H1 (cell line): ENCODE measurements at regions not wholly inside any gene's neighbourhood (a gene's known extent, or its start where the extent isn't known, plus 50 kb on each side); places are given as distances from the start of the nearest gene placed in this dataset.

Experiments
- CTCF ChIA-PET: fragments of 300-600 bp; sonication (Branson Sonifier 250); formaldehyde crosslinking; loops from one replicate; lab custom pipeline; 2021; ENCODE audit not compliant: partially characterized antibody; lab: Charles Lee
- POLR2A ChIA-PET: fragments of 300-600 bp; sonication (Branson Sonifier 250); formaldehyde crosslinking; loops from one replicate; lab custom pipeline; 2021; ENCODE audit warnings: inconsistent platforms; ENCODE audit not compliant: partially characterized antibody; lab: Charles Lee
- DNase-seq, 2 experiments: peaks; one replicate each; pipeline versions ENCODE4 v3.0.0 to v3.0.0-alpha.2; 2010 to 2022; ENCODE audit warnings: low spot score in 2 of 2, low read depth in 1 of 2, mixed read lengths in 1 of 2
- FAIRE-seq: peaks from 2 replicates; lab custom pipeline; 2011; peaks lifted over from hg19 to GRCh38; lab: Jason Lieb, UNC
- H2AFZ ChIP-seq: 2 replicates; pipeline ENCODE4 v1.8.1; 2012; ENCODE audit warnings: low read length, inconsistent platforms
- H2AK5ac ChIP-seq: 2 replicates; pipeline ENCODE4 v1.6.1; 2013; ENCODE audit warnings: low read depth, low read length
- H2BK120ac ChIP-seq: replicated peaks from 2 replicates; pipeline ENCODE3; 2013; ENCODE audit warnings: low read depth, low read length, inconsistent platforms
- H2BK12ac ChIP-seq: 2 replicates; pipeline ENCODE4 v1.6.1; 2013; ENCODE audit warnings: low read depth, low read length
- H2BK15ac ChIP-seq: 2 replicates; pipeline ENCODE4 v1.6.1; 2013; ENCODE audit warnings: low read length
- H2BK20ac ChIP-seq: 2 replicates; pipeline ENCODE4 v1.6.1; 2013; ENCODE audit warnings: low read length
- H2BK5ac ChIP-seq: 2 replicates; pipeline ENCODE4 v1.6.1; 2013; ENCODE audit warnings: low read depth, low read length
- H3K14ac ChIP-seq: 2 replicates; pipeline ENCODE4 v1.6.1; 2013; ENCODE audit warnings: inconsistent platforms; ENCODE audit not compliant: insufficient read length
- H3K18ac ChIP-seq: 2 replicates; pipeline ENCODE4 v1.6.1; 2013; ENCODE audit warnings: low read length; ENCODE audit errors: extremely low read depth
- H3K23ac ChIP-seq: 2 replicates; pipeline ENCODE4 v1.6.1; 2013; ENCODE audit warnings: inconsistent platforms; ENCODE audit not compliant: insufficient read length
- H3K23me2 ChIP-seq: 2 replicates; pipeline ENCODE4 v1.6.1; 2013; ENCODE audit warnings: low read depth, low read length
- H3K27ac ChIP-seq: 2 replicates; pipeline ENCODE4 v1.6.1; 2011; ENCODE audit warnings: low read depth, low read length, inconsistent platforms
- H3K27me3 ChIP-seq, 4 experiments: replicated peaks in 1 of 4; 1 replicate in 1 of 4; 2 replicates in 3 of 4; pipeline versions ENCODE4 v1.6.1 to v1.8.1; 2011 to 2013; ENCODE audit warnings: low read length in 3 of 4, mild to moderate bottlenecking in 3 of 4, inconsistent platforms in 2 of 4, mixed read lengths in 2 of 4, moderate library complexity in 1 of 4; ENCODE audit not compliant: control insufficient read depth in 3 of 4, insufficient read depth in 3 of 4; ENCODE audit errors: extremely low read depth in 1 of 4
- H3K36me3 ChIP-seq, 4 experiments: 2 replicates each; pipeline versions ENCODE4 v1.6.1 to v1.8.1; 2011 to 2013; ENCODE audit warnings: mild to moderate bottlenecking in 4 of 4, low read length in 3 of 4, moderate library complexity in 2 of 4, control low read depth in 1 of 4, inconsistent platforms in 1 of 4; ENCODE audit not compliant: insufficient read depth in 4 of 4, control insufficient read depth in 2 of 4
- H3K4ac ChIP-seq: replicated peaks from 2 replicates; pipeline ENCODE3; 2013; ENCODE audit warnings: low read length, low read depth, mixed read lengths, inconsistent platforms; ENCODE audit not compliant: insufficient read length
- H3K4me1 ChIP-seq, 4 experiments: replicated peaks in 1 of 4; 1 replicate in 1 of 4; 2 replicates in 3 of 4; pipeline versions ENCODE4 v1.6.1 to v1.8.1; 2011 to 2013; ENCODE audit warnings: low read length in 3 of 4, inconsistent platforms in 2 of 4, mixed read lengths in 1 of 4; ENCODE audit not compliant: insufficient read depth in 4 of 4, control insufficient read depth in 3 of 4
- H3K4me2 ChIP-seq, 2 experiments: 2 replicates each; pipeline versions ENCODE4 v1.6.1 to v1.8.1; 2011 to 2013; ENCODE audit warnings: low read depth in 2 of 2, low read length in 2 of 2, control low read depth in 1 of 2, inconsistent platforms in 1 of 2, mild to moderate bottlenecking in 1 of 2; ENCODE audit not compliant: insufficient read depth in 1 of 2
- H3K4me3 ChIP-seq, 4 experiments: fragments of 200-600, 300-600 bp in 1 of 4; sonication (generic), shearing (Covaris generic), sonication (Bioruptor Twin) in 1 of 4; 2 replicates each; pipeline versions ENCODE4 v1.5.1 to v1.8.1; 2011 to 2016; ENCODE audit warnings: low read length in 4 of 4, low read depth in 3 of 4, control low read depth in 2 of 4, inconsistent platforms in 2 of 4, mild to moderate bottlenecking in 2 of 4, mixed read lengths in 1 of 4, moderate library complexity in 1 of 4; ENCODE audit not compliant: insufficient read depth in 2 of 4; ENCODE audit errors: extremely low read depth in 1 of 4
- H3K56ac ChIP-seq: replicated peaks from 2 replicates; pipeline ENCODE3; 2013; ENCODE audit warnings: low read depth, mild to moderate bottlenecking, mixed read lengths, low read length, inconsistent platforms; ENCODE audit not compliant: insufficient read length
- H3K79me1 ChIP-seq: 2 replicates; pipeline ENCODE4 v1.6.1; 2013; ENCODE audit warnings: low read depth, low read length, control low read depth
- H3K79me2 ChIP-seq, 2 experiments: 2 replicates each; pipeline versions ENCODE4 v1.6.1 to v1.8.1; 2012 to 2013; ENCODE audit warnings: low read length in 2 of 2, mild to moderate bottlenecking in 2 of 2, inconsistent platforms in 1 of 2; ENCODE audit not compliant: insufficient read depth in 2 of 2, control insufficient read depth in 1 of 2
- H3K9ac ChIP-seq, 4 experiments: replicated peaks in 1 of 4; 1 replicate in 1 of 4; 2 replicates in 3 of 4; pipeline versions ENCODE4 v1.6.1 to v1.8.1; 2011 to 2013; ENCODE audit warnings: low read depth in 3 of 4, low read length in 3 of 4, control low read depth in 2 of 4, mild to moderate bottlenecking in 2 of 4, moderate library complexity in 2 of 4, inconsistent platforms in 1 of 4; ENCODE audit errors: extremely low read depth in 1 of 4
- H3K9me3 ChIP-seq, 2 experiments: 2 replicates each; pipeline versions ENCODE4 v1.6.1 to v1.8.1; 2012 to 2013; ENCODE audit warnings: mild to moderate bottlenecking in 2 of 2, moderate library complexity in 2 of 2, control low read depth in 1 of 2, inconsistent platforms in 1 of 2, low read depth in 1 of 2, low read length in 1 of 2, mixed read lengths in 1 of 2; ENCODE audit not compliant: insufficient read depth in 2 of 2
- H4K20me1 ChIP-seq, 2 experiments: replicated peaks in 1 of 2; 2 replicates each; pipeline versions ENCODE3 to v1.8.1; 2011 to 2013; ENCODE audit warnings: inconsistent platforms in 2 of 2, low read length in 2 of 2, mild to moderate bottlenecking in 1 of 2; ENCODE audit not compliant: insufficient read depth in 2 of 2, control insufficient read depth in 1 of 2
- H4K5ac ChIP-seq: 2 replicates; pipeline ENCODE4 v1.6.1; 2013; ENCODE audit warnings: low read length, low read depth, mixed read lengths, inconsistent platforms; ENCODE audit not compliant: insufficient read length
- H4K8ac ChIP-seq: 2 replicates; pipeline ENCODE4 v1.8.0; 2013; ENCODE audit warnings: mild to moderate bottlenecking, moderate library complexity, low read length, inconsistent platforms; ENCODE audit not compliant: insufficient read depth; ENCODE audit errors: extremely low read depth
- H4K91ac ChIP-seq: replicated peaks from 2 replicates; pipeline ENCODE3; 2013; ENCODE audit warnings: low read length, mixed read lengths, inconsistent platforms; ENCODE audit not compliant: insufficient read length
- ASH2L ChIP-seq: fragments of 200-600, 300-600 bp; sonication (generic); IDR thresholded peaks from one replicate; pipeline ENCODE4 v1.7.1; 2017; ENCODE audit warnings: low read length
- ATF3 ChIP-seq: IDR thresholded peaks from 2 replicates; pipeline ENCODE4 v1.6.1; 2011; ENCODE audit warnings: low read depth, mild to moderate bottlenecking, low read length; ENCODE audit not compliant: insufficient read depth
- CBX5 ChIP-seq: fragments of 300-800, 300-1000 bp; sonication (generic); IDR thresholded peaks from 2 replicates; pipeline ENCODE4 v1.7.1; 2016; ENCODE audit warnings: antibody characterized with exemption, low read length, low read depth
- FOSL1 ChIP-seq: IDR thresholded peaks from 2 replicates; pipeline ENCODE4 v1.6.1; 2011; ENCODE audit warnings: mild to moderate bottlenecking, low read depth, low read length, moderate library complexity; ENCODE audit not compliant: insufficient read depth
- GABPA ChIP-seq: IDR thresholded peaks from 2 replicates; pipeline ENCODE4 v1.6.1; 2011; ENCODE audit warnings: mild to moderate bottlenecking, low read length, moderate library complexity, borderline replicate concordance; ENCODE audit not compliant: insufficient read depth
- JUN ChIP-seq: IDR thresholded peaks from 2 replicates; pipeline ENCODE4 v1.6.1; 2011; ENCODE audit warnings: low read depth, mild to moderate bottlenecking, improper control_type of control experiment, low read length
- PHF8 ChIP-seq: fragments of 200-600 bp; sonication (generic); conservative IDR thresholded peaks from 2 replicates; pipeline ENCODE4 v1.7.1; 2012; ENCODE audit warnings: low read depth, mild to moderate bottlenecking, inconsistent platforms, low read length, moderate library complexity
- POLR2AphosphoS5 ChIP-seq: IDR thresholded peaks from 2 replicates; pipeline ENCODE4 v1.6.1; 2011; ENCODE audit warnings: low read depth, low read length
- RXRA ChIP-seq: IDR thresholded peaks from 2 replicates; pipeline ENCODE4 v1.6.1; 2011; ENCODE audit warnings: low read depth, mild to moderate bottlenecking, low read length, moderate library complexity; ENCODE audit not compliant: insufficient read depth
- TAF1 ChIP-seq: IDR thresholded peaks from 2 replicates; pipeline ENCODE4 v1.6.1; 2011; ENCODE audit warnings: mild to moderate bottlenecking, low read depth, low read length
- YY1 ChIP-seq: IDR thresholded peaks from 2 replicates; pipeline ENCODE4 v1.6.1; 2011; ENCODE audit warnings: low read depth, mild to moderate bottlenecking, low read length
- WGBS, 2 experiments: shearing (Covaris generic) in 1 of 2; methylation state at CpG; one replicate each; pipeline versions ENCODE4 v1.1.6 to v1.1.7; 2013 to 2015; ENCODE audit warnings: low lambda C conversion rate in 2 of 2, mixed read lengths in 2 of 2, inconsistent platforms in 1 of 2, low coverage in 1 of 2, missing lambda C conversion rate in 1 of 2; ENCODE audit not compliant: insufficient replicate concordance in 2 of 2, insufficient coverage in 1 of 2, insufficient read length in 1 of 2; ENCODE audit errors: extremely low coverage in 1 of 2, missing lambda C conversion rate in 1 of 2; 5-methylcytosine and 5-hydroxymethylcytosine counted together
- TF ChIP-seq, protein P1 (sequence below), 3 experiments: IDR thresholded peaks; 1 replicate in 2 of 3; 2 replicates in 1 of 3; pipeline versions ENCODE4 v1.5.1 to v1.6.1; 2011; ENCODE audit warnings: low read length in 3 of 3, mild to moderate bottlenecking in 3 of 3, inconsistent platforms in 2 of 3, low read depth in 1 of 3, moderate library complexity in 1 of 3; ENCODE audit not compliant: insufficient read depth in 1 of 3; ENCODE audit errors: control extremely low read depth in 1 of 3

GRCh38 chr2:147569426-147569825 is 275.4 kb upstream of the ACVR2A start:
- H2AFZ ChIP-seq, result no peak overlapping the region
- 91% methylated on average over 3 of the region's 3 CpGs; no CpG with 5 or more reads in 1 of the 2 experiments for WGBS, 2 experiments
- TF ChIP-seq ATF3, result no peak
- no peak for TF ChIP-seq JUN
- TF ChIP-seq PHF8, result no peak
- no peak for TF ChIP-seq YY1
- no peak for TF ChIP-seq RXRA
- TF ChIP-seq FOSL1, result no peak
- no peak for TF ChIP-seq TAF1
- TF ChIP-seq, protein P1, sequence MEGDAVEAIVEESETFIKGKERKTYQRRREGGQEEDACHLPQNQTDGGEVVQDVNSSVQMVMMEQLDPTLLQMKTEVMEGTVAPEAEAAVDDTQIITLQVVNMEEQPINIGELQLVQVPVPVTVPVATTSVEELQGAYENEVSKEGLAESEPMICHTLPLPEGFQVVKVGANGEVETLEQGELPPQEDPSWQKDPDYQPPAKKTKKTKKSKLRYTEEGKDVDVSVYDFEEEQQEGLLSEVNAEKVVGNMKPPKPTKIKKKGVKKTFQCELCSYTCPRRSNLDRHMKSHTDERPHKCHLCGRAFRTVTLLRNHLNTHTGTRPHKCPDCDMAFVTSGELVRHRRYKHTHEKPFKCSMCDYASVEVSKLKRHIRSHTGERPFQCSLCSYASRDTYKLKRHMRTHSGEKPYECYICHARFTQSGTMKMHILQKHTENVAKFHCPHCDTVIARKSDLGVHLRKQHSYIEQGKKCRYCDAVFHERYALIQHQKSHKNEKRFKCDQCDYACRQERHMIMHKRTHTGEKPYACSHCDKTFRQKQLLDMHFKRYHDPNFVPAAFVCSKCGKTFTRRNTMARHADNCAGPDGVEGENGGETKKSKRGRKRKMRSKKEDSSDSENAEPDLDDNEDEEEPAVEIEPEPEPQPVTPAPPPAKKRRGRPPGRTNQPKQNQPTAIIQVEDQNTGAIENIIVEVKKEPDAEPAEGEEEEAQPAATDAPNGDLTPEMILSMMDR (IDR thresholded peaks at IDR 0.05; ENCODE audit: control extremely low read depth in 1 of 3, insufficient read depth in 1 of 3, low read depth in 1 of 3, low read length in 3 of 3), result no peak
- TF ChIP-seq ASH2L, result no peak
- no peak for TF ChIP-seq CBX5
- no peak for TF ChIP-seq POLR2AphosphoS5
- no peak for TF ChIP-seq GABPA

More at GRCh38 chr2:147569426-147569825, 275.4 kb upstream of the ACVR2A start:
- Histone ChIP-seq H3K4me2 (no peak overlapping the region), H3K23ac (no peak overlapping the region), H3K4me1 (no peaks in the 10 kb centered on the region), H2BK15ac (no peak overlapping the region), H2BK12ac (no peak overlapping the region), H2BK5ac (no peak overlapping the region), H3K23me2 (peaks cover 4% of the 10 kb centered on the region; the same call in 1 of the 2 replicates), H3K4me3 (no peak overlapping the region), H3K27me3 (no peaks in the 10 kb centered on the region), H4K8ac (no peak overlapping the region), H3K79me1 (no peaks in the 10 kb centered on the region), H3K79me2 (no peaks in the 10 kb centered on the region), H3K14ac (no peak overlapping the region), H3K18ac (no peak overlapping the region), H4K20me1 (no peaks in the 10 kb centered on the region), H3K36me3 (no peaks in the 10 kb centered on the region), H2AK5ac (no peak overlapping the region), H2BK120ac (no peak overlapping the region), H4K5ac (no peak overlapping the region), H3K4ac (no peak overlapping the region), H3K56ac (no peak overlapping the region), H2BK20ac (no peak overlapping the region), H3K27ac (no peak overlapping the region), H4K91ac (no peak overlapping the region), H3K9me3 (peaks cover 0 to 11% of the 10 kb centered on the region in 2 experiments; a peak in 2 of 4 replicates), H3K9ac (no peak overlapping the region)
- FAIRE-seq (no peak), DNase-seq (no peak)
- POLR2A ChIA-PET, result no interaction called here
- CTCF ChIA-PET, result no interaction called here
